GM19468 (cell line): ENCODE measurements at regions not wholly inside any gene's neighbourhood (a gene's known extent, or its start where the extent isn't known, plus 50 kb on each side); places are given as distances from the start of the nearest gene placed in this dataset.

Source experiments
- ATAC-seq: cut with Tn5 transposase; IDR thresholded peaks from one replicate; pipeline ENCODE4 v1.9.1; 2021; ENCODE audit warnings: mild to moderate bottlenecking, moderate library complexity, moderate number of reproducible peaks; ENCODE audit not compliant: unreplicated experiment; ENCODE audit errors: extremely low read depth

DNA sequence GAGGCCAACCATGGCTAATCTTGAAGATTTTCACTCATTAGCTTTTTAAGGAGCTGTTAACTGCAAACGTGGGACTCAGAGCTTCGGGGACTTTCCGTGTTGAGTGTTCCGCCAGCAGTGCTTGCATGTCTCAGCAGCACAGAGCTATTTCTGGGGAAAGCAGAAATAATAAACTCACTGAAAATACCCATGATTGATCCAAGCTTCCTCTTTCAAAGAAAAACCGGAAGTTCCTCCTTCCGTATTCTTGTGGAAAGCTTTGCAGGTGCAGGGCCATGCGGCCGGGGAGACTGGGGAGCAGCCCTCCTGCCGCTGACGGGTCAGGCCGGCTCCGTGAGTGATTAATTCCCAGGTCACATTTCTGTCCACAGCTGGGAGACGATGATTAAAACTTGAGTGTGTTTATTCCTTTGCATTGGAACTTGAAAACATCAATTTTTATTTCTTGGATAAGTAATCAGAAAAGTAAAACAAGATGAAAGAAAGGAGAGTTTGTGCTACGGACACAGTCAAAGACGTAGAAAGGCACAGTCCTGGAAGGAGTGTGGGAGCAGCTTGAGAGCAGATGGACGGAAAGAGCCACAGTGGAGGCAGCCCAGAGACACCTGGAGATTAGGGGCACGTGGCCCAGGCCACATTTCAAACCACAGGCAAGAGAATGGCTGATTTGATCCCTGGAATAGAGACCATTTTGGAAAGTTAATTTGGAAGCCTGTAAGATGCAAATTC lies 54.2 kb upstream of the CTDP1 start:
- ATAC-seq, result peak; percentile 73

DNA sequence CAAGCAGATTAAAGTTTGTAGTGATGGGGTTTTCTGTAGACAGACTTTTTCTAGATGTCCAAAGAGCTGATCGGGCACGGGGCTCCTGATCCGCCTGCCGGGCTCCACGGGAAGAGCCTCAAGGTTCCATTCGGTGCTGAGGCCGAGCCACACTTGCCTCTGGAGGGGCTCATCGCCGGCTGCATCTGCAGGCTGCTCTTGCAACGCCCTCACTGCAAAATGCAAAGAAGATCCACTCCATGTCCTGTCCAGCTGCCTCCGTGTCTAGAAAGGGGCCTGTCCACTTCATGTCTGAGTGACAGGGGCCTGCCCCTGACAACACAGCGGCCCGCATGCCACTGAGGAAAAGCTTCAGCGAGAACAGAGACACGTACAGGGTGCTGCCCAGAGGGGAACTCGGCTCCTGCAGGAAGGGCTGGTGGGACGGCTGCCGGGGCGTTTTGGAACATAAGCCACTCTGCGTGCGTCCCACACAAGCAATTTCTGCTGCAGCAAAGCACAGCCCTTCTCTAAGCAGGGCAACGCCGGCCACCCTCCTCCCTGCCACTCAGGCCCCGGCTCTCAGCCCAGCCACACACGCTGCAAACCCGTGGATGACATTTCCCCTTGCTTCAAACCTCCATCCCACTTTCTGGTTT lies 53.6 kb upstream of the CTDP1 start:
- no peak for ATAC-seq

DNA sequence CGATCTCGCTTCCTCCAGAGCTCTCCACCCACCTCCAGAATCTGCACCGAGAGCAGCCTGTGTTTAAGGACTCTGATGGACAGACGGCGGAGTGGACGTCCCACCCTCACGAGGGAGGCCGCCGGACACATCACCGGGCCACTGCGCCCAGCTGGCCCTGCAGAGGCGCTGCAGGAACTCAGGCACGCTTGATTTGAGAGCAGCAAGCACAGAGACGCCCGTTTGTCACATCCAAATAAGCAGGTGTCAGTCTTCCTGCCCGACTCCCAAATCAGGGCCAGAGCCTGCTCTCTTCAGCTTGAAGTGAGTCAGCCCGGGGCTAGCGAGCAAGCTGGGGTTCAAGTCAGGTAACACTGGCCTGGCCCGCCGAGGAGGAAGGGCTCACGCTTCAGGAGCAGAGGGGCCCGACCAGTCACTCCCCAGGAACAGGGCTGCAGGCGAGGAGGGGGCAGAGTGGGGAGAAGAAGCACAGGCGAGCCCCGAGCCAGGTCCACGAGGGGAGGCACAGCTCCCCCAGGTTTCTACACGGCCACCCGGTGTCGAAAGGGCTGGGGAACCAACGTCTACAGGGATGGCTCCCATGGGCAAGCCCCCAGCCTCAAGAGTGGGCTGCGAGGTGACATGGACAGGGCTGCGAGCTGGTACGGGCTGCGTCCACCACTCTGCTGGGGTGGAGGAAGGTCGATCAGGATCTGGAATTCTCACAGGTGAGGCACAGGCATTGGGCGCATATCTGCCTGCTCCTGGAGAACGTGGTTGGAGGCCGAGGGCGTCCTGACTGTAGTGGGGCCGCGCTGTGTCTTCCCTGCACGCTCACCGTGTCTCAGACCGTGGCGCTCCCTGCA lies 52.5 kb upstream of the CTDP1 start:
- no peak for ATAC-seq

DNA sequence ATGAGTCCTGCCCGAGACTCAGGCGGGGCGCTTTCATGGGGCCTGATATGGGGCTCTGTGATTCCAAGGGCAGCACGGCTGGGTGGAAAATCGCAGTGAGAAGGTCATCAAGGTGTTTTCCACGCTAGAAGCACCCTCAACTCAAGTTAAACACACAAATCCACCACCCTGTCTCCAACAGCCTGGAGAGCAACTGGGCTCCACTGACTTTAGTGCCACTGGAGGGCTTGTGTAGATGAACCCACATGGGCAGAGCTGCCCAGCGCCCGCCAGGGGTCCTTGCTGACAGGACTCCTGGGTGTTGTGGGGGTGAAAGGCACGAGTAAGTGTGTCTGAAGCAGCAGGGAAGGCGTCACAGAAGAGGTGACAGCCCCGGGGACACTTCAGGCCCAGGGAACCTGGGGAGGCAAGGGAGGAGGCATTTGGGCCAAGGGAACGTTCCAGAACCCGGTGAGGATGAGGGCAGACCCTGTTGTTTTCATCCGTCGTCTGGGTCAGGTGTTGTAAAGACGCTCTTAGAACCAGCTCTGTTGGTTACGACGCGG lies 51.8 kb upstream of the CTDP1 start:
- no peak for ATAC-seq

DNA sequence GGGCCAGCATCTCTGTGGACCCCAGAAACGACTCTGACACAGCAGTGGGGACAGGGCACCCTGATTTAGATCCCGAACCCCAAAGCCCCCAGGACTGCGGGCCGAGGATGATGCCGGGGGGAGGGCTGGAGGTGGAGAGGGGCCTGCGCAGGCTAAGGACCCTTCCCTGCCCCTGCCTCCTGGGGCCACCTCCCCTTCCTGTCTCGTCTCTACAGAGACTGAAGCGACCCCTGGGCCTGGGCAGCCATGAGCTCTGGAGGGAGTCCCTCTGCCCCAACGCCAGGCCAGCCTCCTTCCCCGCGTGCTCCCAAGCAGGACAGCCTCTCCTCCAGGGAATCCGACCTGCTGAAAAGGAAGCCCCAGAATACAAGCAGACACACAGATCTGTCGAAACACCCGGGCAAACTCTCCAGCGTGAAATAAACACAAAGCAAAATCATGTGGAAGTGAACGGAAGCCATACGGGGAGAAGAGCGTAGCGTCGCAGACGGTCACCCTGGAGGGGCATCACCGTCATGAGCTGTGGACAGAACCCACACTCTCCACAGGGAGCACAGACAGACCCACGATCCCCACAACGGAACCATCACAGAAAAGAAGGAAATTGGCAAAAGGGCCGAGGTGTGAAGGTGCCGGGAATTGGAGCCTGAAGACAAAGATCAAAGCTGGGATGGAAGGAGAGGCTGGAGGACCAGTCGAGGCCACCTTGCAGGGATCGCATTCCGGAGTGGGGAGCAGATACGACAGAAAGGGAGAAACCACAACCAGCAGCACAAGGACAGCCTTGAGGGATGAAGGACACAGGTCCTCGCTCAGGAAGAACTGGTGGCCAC lies 51.0 kb upstream of the CTDP1 start:
- no peak for ATAC-seq

DNA sequence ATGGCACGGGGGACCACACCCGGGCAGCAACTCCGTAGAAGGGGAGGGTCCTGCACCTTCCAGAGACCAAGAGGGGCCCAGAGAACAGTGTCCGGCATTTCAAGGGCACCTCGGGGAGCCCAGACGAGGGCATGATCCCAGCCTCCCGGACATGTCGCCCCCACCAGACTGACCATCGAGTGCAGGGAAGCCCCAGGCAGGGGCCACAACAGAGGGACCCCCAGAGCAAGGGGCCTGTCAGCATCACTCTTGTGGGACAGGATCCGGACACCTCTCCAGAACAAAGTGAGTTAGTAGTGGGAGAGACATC lies 50.4 kb upstream of the CTDP1 start:
- ATAC-seq, result no peak

DNA sequence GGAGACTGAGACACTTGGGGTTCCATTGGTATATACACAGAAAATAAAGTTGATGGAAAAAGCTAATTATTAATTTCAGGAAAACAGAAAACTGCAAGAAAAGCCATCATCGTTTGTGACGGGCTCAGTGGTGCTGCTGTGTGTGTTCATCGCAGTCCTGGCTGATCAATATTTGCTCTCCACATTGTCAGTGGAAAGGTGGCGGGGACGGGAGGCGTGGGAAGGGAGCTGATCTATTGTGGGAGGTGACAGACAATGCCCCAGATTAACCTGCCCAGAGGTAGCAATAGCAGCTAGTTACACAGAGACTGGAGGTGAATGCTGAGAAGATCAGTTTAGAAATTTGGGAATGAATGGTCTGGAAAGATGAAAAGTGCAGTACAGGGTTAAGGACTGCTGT lies 50.0 kb upstream of the CTDP1 start:
- ATAC-seq, result no peak
